ENCODE measurements at regions not wholly inside any gene's neighbourhood (a gene's known extent, or its start where the extent isn't known, plus 50 kb on each side); places are given as distances from the start of the nearest gene placed in this dataset.

GRCh38 chr4:30840571-30840970 lies 120.4 kb downstream of the PCDH7 start:
- Histone ChIP-seq H3K4me3 (no peak overlapping the region), H3K36me3 (no peaks in the 10 kb centered on the region), H3K27ac (no peak overlapping the region), H3K4me1 (no peaks in the 10 kb centered on the region), H3K27me3 (no peaks in the 10 kb centered on the region), H3K9me3 (no peaks in the 10 kb centered on the region)
- DNase-seq (ENCODE audit: low spot score in 2 of 2), result no peak
- WGBS, 2 donors, result 40 to 44% methylated on average over 3 of the region's 3 CpGs
- no peak for TF ChIP-seq EP300 (IDR thresholded peaks at IDR 0.05)
- TF ChIP-seq, protein P1, sequence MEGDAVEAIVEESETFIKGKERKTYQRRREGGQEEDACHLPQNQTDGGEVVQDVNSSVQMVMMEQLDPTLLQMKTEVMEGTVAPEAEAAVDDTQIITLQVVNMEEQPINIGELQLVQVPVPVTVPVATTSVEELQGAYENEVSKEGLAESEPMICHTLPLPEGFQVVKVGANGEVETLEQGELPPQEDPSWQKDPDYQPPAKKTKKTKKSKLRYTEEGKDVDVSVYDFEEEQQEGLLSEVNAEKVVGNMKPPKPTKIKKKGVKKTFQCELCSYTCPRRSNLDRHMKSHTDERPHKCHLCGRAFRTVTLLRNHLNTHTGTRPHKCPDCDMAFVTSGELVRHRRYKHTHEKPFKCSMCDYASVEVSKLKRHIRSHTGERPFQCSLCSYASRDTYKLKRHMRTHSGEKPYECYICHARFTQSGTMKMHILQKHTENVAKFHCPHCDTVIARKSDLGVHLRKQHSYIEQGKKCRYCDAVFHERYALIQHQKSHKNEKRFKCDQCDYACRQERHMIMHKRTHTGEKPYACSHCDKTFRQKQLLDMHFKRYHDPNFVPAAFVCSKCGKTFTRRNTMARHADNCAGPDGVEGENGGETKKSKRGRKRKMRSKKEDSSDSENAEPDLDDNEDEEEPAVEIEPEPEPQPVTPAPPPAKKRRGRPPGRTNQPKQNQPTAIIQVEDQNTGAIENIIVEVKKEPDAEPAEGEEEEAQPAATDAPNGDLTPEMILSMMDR (IDR thresholded peaks at IDR 0.05), result no peak
- no peak for TF ChIP-seq POLR2A (IDR thresholded peaks at IDR 0.05)

DNA sequence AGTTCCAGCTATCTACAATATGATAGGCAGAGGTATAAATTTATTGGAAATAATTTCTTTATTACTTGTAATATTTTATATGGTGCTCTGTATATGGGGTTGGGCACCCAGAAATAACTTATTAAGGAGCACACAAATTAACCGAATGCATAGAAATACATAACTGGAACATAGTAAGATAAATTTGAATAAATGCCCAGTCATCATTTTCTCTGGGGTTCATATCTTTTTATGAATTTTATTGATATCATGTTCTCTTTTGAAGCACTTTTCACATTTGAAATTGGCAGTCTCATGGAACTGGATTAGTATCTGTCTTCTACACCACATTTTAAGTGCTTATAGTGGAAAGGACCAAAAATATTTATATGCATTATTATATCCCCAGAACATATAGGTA lies 122.0 kb downstream of the PCDH7 start:
- DNase-seq (ENCODE audit: low spot score in 2 of 2), result no peak
- Histone ChIP-seq H3K27me3 (no peaks in the 10 kb centered on the region), H3K27ac (no peak overlapping the region), H3K4me1 (no peaks in the 10 kb centered on the region), H3K36me3 (no peaks in the 10 kb centered on the region), H3K9me3 (no peaks in the 10 kb centered on the region), H3K4me3 (no peak overlapping the region)
- 96% methylated on average over 1 of the region's 1 CpG for WGBS, 2 donors
- TF ChIP-seq EP300 (IDR thresholded peaks at IDR 0.05) (no peak), POLR2A (IDR thresholded peaks at IDR 0.05) (no peak)
- TF ChIP-seq, protein P1 (IDR thresholded peaks at IDR 0.05), result no peak

DNA sequence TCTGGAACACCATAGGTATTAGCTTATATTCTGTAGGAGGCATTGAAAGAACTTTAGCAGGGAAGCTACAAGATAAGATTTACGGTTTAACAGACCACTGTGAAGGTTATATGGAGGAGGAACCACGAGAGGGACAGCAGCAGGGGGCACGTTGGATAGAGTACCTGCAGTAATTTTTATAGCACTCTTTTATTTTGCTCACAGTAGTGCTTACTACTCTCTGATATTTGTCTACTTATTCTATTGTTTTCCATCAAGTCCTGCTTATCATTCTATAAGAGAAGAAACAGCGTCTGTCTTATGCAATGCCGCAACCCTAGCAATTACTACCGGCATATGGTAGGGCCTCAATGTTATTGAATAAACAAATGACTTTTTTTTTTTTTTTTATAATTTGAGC lies 122.5 kb downstream of the PCDH7 start:
- no peak overlapping the region for H3K27ac ChIP-seq
- DNase-seq (ENCODE audit: low spot score in 2 of 2), result no peak
- WGBS, 2 donors, result 88 to 92% methylated on average over 6 of the region's 6 CpGs
- H3K9me3 ChIP-seq, result no peaks in the 10 kb centered on the region
- TF ChIP-seq POLR2A (IDR thresholded peaks at IDR 0.05), result no peak
- no peak for TF ChIP-seq EP300 (IDR thresholded peaks at IDR 0.05)
- TF ChIP-seq, protein P1 (IDR thresholded peaks at IDR 0.05), result no peak
- no peaks in the 10 kb centered on the region for H3K36me3 ChIP-seq
- H3K4me1 ChIP-seq, result no peaks in the 10 kb centered on the region
- H3K27me3 ChIP-seq, result no peaks in the 10 kb centered on the region
- no peak overlapping the region for H3K4me3 ChIP-seq

GRCh38 chr4:30844861-30845582 lies 124.9 kb downstream of the PCDH7 start:
- WGBS, 2 donors, result 89% methylated on average over 3 of the region's 3 CpGs
- Histone ChIP-seq H3K27ac (no peak overlapping the region), H3K27me3 (no peaks in the 10 kb centered on the region), H3K4me3 (no peak overlapping the region), H3K4me1 (no peaks in the 10 kb centered on the region), H3K9me3 (no peaks in the 10 kb centered on the region), H3K36me3 (no peaks in the 10 kb centered on the region)
- no peak for TF ChIP-seq EP300 (IDR thresholded peaks at IDR 0.05)
- TF ChIP-seq, protein P1 (IDR thresholded peaks at IDR 0.05), result no peak
- no peak for TF ChIP-seq POLR2A (IDR thresholded peaks at IDR 0.05)
- DNase-seq (ENCODE audit: low spot score in 2 of 2), result no peak

DNA sequence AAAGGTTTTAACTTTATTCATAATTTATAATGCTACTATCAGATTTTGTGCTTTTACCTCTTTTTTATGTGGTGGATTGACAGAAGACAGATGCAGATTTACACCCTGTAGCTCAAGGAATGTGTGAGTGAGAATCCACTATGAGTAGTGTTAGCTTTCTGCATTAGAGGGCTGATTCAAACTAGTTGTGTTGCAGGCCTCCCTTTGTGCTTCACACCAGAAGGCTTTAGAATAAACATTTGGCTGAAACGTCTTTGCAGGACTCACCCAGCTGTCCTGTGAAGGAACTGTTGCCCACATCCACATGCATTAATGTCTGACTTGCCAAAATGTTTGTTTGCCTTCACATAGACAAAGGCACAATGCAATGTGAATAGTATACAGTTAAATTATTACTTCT lies 127.0 kb downstream of the PCDH7 start:
- Histone ChIP-seq H3K9me3 (no peaks in the 10 kb centered on the region), H3K27me3 (no peaks in the 10 kb centered on the region), H3K4me3 (no peak overlapping the region), H3K36me3 (no peaks in the 10 kb centered on the region), H3K27ac (no peak overlapping the region), H3K4me1 (no peaks in the 10 kb centered on the region)
- DNase-seq (ENCODE audit: low spot score in 2 of 2), result no peak
- TF ChIP-seq POLR2A (IDR thresholded peaks at IDR 0.05) (no peak), EP300 (IDR thresholded peaks at IDR 0.05) (no peak)
- TF ChIP-seq, protein P1 (IDR thresholded peaks at IDR 0.05), result no peak
- WGBS, 2 donors, result 21 to 29% methylated on average over 1 of the region's 1 CpG
